ENCODE measurements at regions not wholly inside any gene's neighbourhood (a gene's known extent, or its start where the extent isn't known, plus 50 kb on each side); places are given as distances from the start of the nearest gene placed in this dataset.

GRCh38 chr4:100695039-100695654 is 177.3 kb upstream of the EMCN start:
- TF ChIP-seq CTCF (conservative IDR thresholded peaks at IDR 0.05; ENCODE audit: low read length) (no peak), EZH2phosphoT487 (IDR thresholded peaks at IDR 0.05; ENCODE audit: borderline replicate concordance, low read depth, low read length) (no peak)

Measured in OCI-LY7 (cell line).